ENCODE measurements at regions not wholly inside any gene's neighbourhood (a gene's known extent, or its start where the extent isn't known, plus 50 kb on each side); places are given as distances from the start of the nearest gene placed in this dataset.

DNA sequence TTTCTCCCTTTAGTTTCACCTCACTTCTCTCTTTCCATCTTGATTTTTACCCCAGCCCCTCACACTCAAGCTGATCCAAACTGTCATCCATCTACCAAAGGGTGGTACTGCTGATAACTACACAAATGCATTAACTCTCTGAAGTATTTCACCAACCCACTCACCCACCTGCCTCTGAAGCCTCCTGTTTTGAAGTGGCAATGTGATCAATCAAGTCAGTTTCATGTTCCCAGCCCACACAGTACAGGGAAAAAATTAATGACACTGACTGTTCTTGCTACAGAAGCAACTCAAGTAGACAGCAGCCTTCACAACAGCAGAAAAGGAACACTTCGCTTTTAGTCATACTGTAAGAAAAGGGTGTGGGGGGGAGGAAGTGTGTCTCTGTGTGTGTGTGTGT, 183.0 kb upstream of the NOCT start:
- DNase-seq (ENCODE audit: low spot score), result no peak
- TF ChIP-seq, protein P1, sequence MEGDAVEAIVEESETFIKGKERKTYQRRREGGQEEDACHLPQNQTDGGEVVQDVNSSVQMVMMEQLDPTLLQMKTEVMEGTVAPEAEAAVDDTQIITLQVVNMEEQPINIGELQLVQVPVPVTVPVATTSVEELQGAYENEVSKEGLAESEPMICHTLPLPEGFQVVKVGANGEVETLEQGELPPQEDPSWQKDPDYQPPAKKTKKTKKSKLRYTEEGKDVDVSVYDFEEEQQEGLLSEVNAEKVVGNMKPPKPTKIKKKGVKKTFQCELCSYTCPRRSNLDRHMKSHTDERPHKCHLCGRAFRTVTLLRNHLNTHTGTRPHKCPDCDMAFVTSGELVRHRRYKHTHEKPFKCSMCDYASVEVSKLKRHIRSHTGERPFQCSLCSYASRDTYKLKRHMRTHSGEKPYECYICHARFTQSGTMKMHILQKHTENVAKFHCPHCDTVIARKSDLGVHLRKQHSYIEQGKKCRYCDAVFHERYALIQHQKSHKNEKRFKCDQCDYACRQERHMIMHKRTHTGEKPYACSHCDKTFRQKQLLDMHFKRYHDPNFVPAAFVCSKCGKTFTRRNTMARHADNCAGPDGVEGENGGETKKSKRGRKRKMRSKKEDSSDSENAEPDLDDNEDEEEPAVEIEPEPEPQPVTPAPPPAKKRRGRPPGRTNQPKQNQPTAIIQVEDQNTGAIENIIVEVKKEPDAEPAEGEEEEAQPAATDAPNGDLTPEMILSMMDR (IDR thresholded peaks at IDR 0.05; ENCODE audit: borderline replicate concordance, control extremely low read depth, extremely low read depth, insufficient read depth, missing control alignments), result no peak
- in situ Hi-C loops (cut with MboI; ENCODE audit: low sequenced_read_pairs, unreplicated experiment), result no loop called here

DNA sequence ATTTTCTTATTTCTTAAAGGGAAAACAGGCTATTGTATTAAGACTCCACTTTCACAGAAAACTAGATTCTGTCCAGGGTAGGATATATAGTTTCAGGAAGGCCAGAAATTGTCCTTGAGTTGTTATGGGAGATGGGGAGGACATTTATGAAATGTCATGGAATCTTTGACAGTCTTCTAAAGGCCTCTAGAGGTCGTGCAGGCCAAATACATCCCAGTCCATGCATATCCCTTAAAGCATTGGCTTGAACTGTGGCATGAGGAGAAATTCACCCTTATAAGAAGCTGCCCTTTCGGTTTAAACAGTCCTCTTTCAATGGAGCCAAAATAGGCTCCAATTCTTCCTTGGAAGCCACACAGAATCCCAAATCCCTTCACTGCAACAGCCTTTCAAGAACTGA, 183.6 kb upstream of the NOCT start:
- in situ Hi-C loops (cut with MboI; ENCODE audit: low sequenced_read_pairs, unreplicated experiment), result no loop called here
- TF ChIP-seq, protein P1 (IDR thresholded peaks at IDR 0.05; ENCODE audit: borderline replicate concordance, control extremely low read depth, extremely low read depth, insufficient read depth, missing control alignments), result no peak
- no peak for DNase-seq (ENCODE audit: low spot score)

DNA sequence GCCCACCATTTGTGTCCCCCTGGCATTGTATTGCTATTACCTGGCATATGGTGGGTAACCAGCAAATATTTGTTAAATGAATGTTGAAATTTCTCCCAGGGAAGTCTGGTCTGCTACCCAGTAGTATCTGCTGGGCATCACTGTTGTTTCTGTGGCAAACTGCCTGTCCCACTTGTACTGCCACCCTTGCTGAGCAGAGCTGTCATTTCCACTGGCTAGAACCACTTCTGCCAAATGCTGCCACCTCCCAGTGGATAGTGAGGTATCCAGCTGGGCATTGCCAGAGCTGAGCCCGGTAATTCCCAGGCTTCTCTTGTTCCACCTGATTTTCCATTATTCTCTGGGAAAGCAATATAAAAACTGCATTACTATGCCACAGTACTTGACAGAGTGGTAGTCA, 186.7 kb upstream of the NOCT start:
- DNase-seq (ENCODE audit: low spot score), result no peak
- in situ Hi-C loops (cut with MboI; ENCODE audit: low sequenced_read_pairs, unreplicated experiment), result no loop called here
- TF ChIP-seq, protein P1 (IDR thresholded peaks at IDR 0.05; ENCODE audit: borderline replicate concordance, control extremely low read depth, extremely low read depth, insufficient read depth, missing control alignments), result no peak

DNA sequence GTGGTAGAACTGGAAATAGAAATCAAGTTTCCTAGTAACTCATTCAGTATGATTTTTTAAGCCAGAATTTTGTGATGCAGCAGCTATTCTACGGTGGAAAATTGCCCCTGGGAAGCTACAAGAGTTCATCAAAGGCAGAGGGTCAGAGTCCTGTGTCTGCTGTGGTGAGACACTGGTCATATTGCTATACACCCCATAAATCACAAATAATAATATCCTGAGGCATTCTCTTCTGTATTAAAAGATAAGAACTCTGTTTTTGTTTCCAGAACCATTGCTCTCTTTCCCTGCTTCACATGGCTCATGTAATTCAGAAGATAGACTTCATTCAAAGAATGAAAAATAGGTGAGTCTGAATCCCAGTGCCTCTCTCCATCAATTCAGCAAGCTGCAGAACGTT, 188.8 kb upstream of the NOCT start:
- in situ Hi-C loops (cut with MboI; ENCODE audit: low sequenced_read_pairs, unreplicated experiment), result no loop called here
- TF ChIP-seq, protein P1 (IDR thresholded peaks at IDR 0.05; ENCODE audit: borderline replicate concordance, control extremely low read depth, extremely low read depth, insufficient read depth, missing control alignments), result no peak
- no peak for DNase-seq (ENCODE audit: low spot score)

DNA sequence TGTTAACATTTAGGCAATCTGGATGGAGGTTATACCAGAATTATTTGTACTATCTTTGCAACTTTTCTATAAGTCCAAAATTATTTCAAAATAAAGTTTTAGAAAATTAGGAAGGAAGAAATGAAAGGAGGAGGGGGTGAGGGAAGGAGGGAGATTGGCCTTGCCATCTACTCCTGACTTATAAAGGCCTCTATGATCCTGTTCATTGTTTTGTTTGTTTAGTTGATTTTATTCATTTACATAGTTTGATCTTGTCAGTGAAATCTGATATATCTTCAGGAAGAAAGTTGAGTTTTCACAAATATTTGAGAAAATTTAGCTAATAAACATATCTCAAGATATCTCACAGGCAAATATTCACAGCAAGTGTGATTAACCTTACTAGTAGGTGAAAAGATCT, 189.3 kb upstream of the NOCT start:
- TF ChIP-seq, protein P1 (IDR thresholded peaks at IDR 0.05; ENCODE audit: borderline replicate concordance, control extremely low read depth, extremely low read depth, insufficient read depth, missing control alignments), result no peak
- in situ Hi-C loops (cut with MboI; ENCODE audit: low sequenced_read_pairs, unreplicated experiment), result no loop called here

DNA sequence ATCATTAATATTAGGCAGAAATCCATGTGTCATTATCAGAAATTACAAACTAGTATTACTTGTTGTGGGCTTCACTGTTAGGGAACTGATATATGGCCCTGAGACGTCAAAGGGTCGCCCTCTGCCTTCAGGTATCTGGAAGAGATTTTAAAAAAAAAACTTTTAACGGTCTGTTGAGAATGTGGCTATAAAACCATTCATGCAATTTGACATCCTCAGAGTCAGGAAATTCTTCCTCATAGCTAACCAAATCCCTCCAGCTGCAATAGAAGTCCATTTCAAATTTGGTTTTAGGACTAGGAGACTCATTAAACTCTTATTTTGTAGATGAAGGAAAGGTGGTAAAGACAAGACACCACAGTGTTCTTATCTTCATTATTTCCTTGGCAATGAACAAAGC, 194.2 kb upstream of the NOCT start:
- TF ChIP-seq, protein P1 (IDR thresholded peaks at IDR 0.05; ENCODE audit: borderline replicate concordance, control extremely low read depth, extremely low read depth, insufficient read depth, missing control alignments), result no peak
- in situ Hi-C loops (cut with MboI; ENCODE audit: low sequenced_read_pairs, unreplicated experiment), result no loop called here
- DNase-seq (ENCODE audit: low spot score), result no peak

More for the DNA sequence above, 189.3 kb upstream of the NOCT start:
- no peak for DNase-seq (ENCODE audit: low spot score)

DNA sequence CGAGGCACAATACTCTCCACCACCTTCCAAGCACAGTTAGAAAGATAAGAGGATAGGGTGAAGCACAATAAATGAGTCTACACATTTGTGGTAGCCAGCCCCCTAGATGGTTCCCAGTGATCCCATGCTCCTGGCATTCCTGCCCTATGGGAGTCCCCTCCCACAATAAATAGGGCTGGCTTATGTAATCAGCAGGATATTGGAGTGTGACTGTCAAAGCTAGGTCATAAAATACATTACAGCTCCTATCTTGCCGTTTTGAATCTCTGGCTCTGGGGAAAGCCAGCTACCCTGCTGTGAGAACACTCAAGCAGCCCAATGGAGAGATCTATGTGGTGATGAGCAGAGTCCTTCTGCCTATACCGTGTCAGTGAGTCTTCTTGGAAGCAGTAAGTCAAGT, 198.7 kb upstream of the NOCT start:
- DNase-seq (ENCODE audit: low spot score), result no peak
- TF ChIP-seq, protein P1 (IDR thresholded peaks at IDR 0.05; ENCODE audit: borderline replicate concordance, control extremely low read depth, extremely low read depth, insufficient read depth, missing control alignments), result no peak
- in situ Hi-C loops (cut with MboI; ENCODE audit: low sequenced_read_pairs, unreplicated experiment), result no loop called here

Measured in GM13976 (cell line).